Fibroblast of lung (primary cell): ENCODE measurements at regions not wholly inside any gene's neighbourhood (a gene's known extent, or its start where the extent isn't known, plus 50 kb on each side); places are given as distances from the start of the nearest gene placed in this dataset.

ENCODE experiments used
- DNase-seq, 2 donors: peaks; one replicate each; pipeline versions ENCODE4 v3.0.0 to v3.0.0-alpha.2; 2010; ENCODE audit warnings: low read depth in 2 of 2
- H2AFZ ChIP-seq: 2 replicates; pipeline ENCODE4 v1.5.1; 2012; ENCODE audit warnings: low read length, control low read depth, inconsistent platforms
- H3K27ac ChIP-seq: 2 replicates; pipeline ENCODE4 v1.5.1; 2011; ENCODE audit warnings: low read length, control low read depth; ENCODE audit not compliant: insufficient read depth
- H3K27me3 ChIP-seq: 2 replicates; pipeline ENCODE4 v1.5.1; 2011; ENCODE audit warnings: mild to moderate bottlenecking, low read length; ENCODE audit not compliant: control insufficient read depth, insufficient read depth
- H3K36me3 ChIP-seq: 2 replicates; pipeline ENCODE4 v1.5.1; 2011; ENCODE audit warnings: low read length; ENCODE audit not compliant: control insufficient read depth, insufficient read depth
- H3K4me1 ChIP-seq: 2 replicates; pipeline ENCODE4 v1.5.1; 2011; ENCODE audit warnings: low read length; ENCODE audit not compliant: control insufficient read depth, insufficient read depth; ENCODE audit errors: extremely low read depth
- H3K4me2 ChIP-seq: 2 replicates; pipeline ENCODE4 v1.5.1; 2011; ENCODE audit warnings: low read length, control low read depth; ENCODE audit not compliant: insufficient read depth; ENCODE audit errors: extremely low read depth
- H3K4me3 ChIP-seq, 4 experiments: fragments of 200-600 bp in 1 of 4; sonication (generic) in 1 of 4; replicated peaks in 1 of 4; 2 replicates each; pipeline ENCODE4 v1.5.1; 2011 to 2016; ENCODE audit warnings: low read length in 4 of 4, low read depth in 3 of 4, mild to moderate bottlenecking in 3 of 4, control low read depth in 2 of 4, inconsistent platforms in 1 of 4, mixed read lengths in 1 of 4; ENCODE audit not compliant: insufficient read depth in 1 of 4; ENCODE audit errors: control extremely low read depth in 1 of 4
- H3K79me2 ChIP-seq: 2 replicates; pipeline ENCODE4 v1.5.1; 2012; ENCODE audit warnings: mild to moderate bottlenecking, low read length, inconsistent platforms; ENCODE audit not compliant: control insufficient read depth, insufficient read depth
- H3K9ac ChIP-seq: 2 replicates; pipeline ENCODE4 v1.5.1; 2011; ENCODE audit warnings: mild to moderate bottlenecking, low read length, control low read depth; ENCODE audit not compliant: insufficient read depth
- H3K9me3 ChIP-seq: 2 replicates; pipeline ENCODE4 v1.5.1; 2012; ENCODE audit warnings: low read depth, low read length; ENCODE audit not compliant: control insufficient read depth, insufficient read depth
- H4K20me1 ChIP-seq: 2 replicates; pipeline ENCODE4 v1.5.1; 2011; ENCODE audit warnings: low read length; ENCODE audit not compliant: control insufficient read depth, insufficient read depth; ENCODE audit errors: extremely low read depth
- CTCF ChIP-seq, 2 donors: IDR thresholded peaks in 1 of 2; conservative IDR thresholded peaks in 1 of 2; 1 replicate in 1 of 2; 2 replicates in 1 of 2; pipeline ENCODE4 v1.5.1; 2011 to 2012; ENCODE audit warnings: low read length in 2 of 2, control low read depth in 1 of 2, inconsistent platforms in 1 of 2, low read depth in 1 of 2, mild to moderate bottlenecking in 1 of 2
- EZH2 ChIP-seq: IDR thresholded peaks from 2 replicates; pipeline ENCODE4 v1.5.1; 2012; ENCODE audit warnings: low read length, control low read depth, mild to moderate bottlenecking; ENCODE audit errors: missing control alignments

GRCh38 chr18:4581966-4582365 is 126.9 kb upstream of the DLGAP1 start:
- no peaks in the 10 kb centered on the region for H3K9me3 ChIP-seq
- no peak overlapping the region for H3K4me3 ChIP-seq
- H3K27me3 ChIP-seq = no peaks in the 10 kb centered on the region
- no peaks in the 10 kb centered on the region for H3K36me3 ChIP-seq
- H3K4me2 ChIP-seq = no peak overlapping the region
- H3K27ac ChIP-seq = no peak overlapping the region
- no peaks in the 10 kb centered on the region for H3K4me1 ChIP-seq
- no peaks in the 10 kb centered on the region for H4K20me1 ChIP-seq
- TF ChIP-seq EZH2 = no peak
- TF ChIP-seq CTCF (conservative IDR thresholded peaks at IDR 0.05 in 1 of 2, IDR thresholded peaks at IDR 0.05 in 1 of 2; ENCODE audit: low read depth in 1 of 2, low read length in 2 of 2) = no peak
- no peak overlapping the region for H3K9ac ChIP-seq
- DNase-seq = no peak
- no peaks in the 10 kb centered on the region for H3K79me2 ChIP-seq
- H2AFZ ChIP-seq = no peak overlapping the region

GRCh38 chr18:4578449-4578848 is 123.3 kb upstream of the DLGAP1 start:
- Histone ChIP-seq H3K36me3 (no peaks in the 10 kb centered on the region), H3K27ac (no peak overlapping the region), H3K79me2 (no peaks in the 10 kb centered on the region), H2AFZ (no peak overlapping the region), H3K27me3 (no peaks in the 10 kb centered on the region), H3K4me1 (no peaks in the 10 kb centered on the region), H3K9ac (no peak overlapping the region), H3K4me3 (no peak overlapping the region), H3K4me2 (no peak overlapping the region), H3K9me3 (no peaks in the 10 kb centered on the region), H4K20me1 (no peaks in the 10 kb centered on the region)
- no peak for TF ChIP-seq EZH2
- no peak for TF ChIP-seq CTCF (conservative IDR thresholded peaks at IDR 0.05 in 1 of 2, IDR thresholded peaks at IDR 0.05 in 1 of 2; ENCODE audit: low read depth in 1 of 2, low read length in 2 of 2)
- no peak for DNase-seq

GRCh38 chr18:4573735-4574134 is 118.6 kb upstream of the DLGAP1 start:
- Histone ChIP-seq H3K9me3 (no peaks in the 10 kb centered on the region), H3K27ac (no peak overlapping the region), H3K9ac (no peak overlapping the region), H3K27me3 (no peaks in the 10 kb centered on the region), H3K36me3 (no peaks in the 10 kb centered on the region), H2AFZ (no peak overlapping the region), H3K4me2 (no peak overlapping the region), H3K79me2 (no peaks in the 10 kb centered on the region), H4K20me1 (no peaks in the 10 kb centered on the region), H3K4me1 (no peaks in the 10 kb centered on the region), H3K4me3 (no peak overlapping the region)
- TF ChIP-seq EZH2 = no peak
- no peak for TF ChIP-seq CTCF (conservative IDR thresholded peaks at IDR 0.05 in 1 of 2, IDR thresholded peaks at IDR 0.05 in 1 of 2; ENCODE audit: low read depth in 1 of 2, low read length in 2 of 2)
- no peak for DNase-seq
